GM06990 (cell line): ENCODE measurements at regions not wholly inside any gene's neighbourhood (a gene's known extent, or its start where the extent isn't known, plus 50 kb on each side); places are given as distances from the start of the nearest gene placed in this dataset.

ENCODE experiments used
- DNase-seq: peaks from one replicate; pipeline ENCODE4 v3.0.0-alpha.2; 2011; ENCODE audit not compliant: insufficient read length; ENCODE audit errors: extremely low read depth
- H3K27me3 ChIP-seq: replicated peaks from 2 replicates; pipeline ENCODE4 v1.6.0; 2011; ENCODE audit warnings: low read length; ENCODE audit not compliant: control insufficient read depth, insufficient read depth
- H3K36me3 ChIP-seq: 2 replicates; pipeline ENCODE4 v1.5.1; 2011; ENCODE audit warnings: low read length; ENCODE audit not compliant: control insufficient read depth, insufficient read depth
- H3K4me3 ChIP-seq: replicated peaks from 2 replicates; pipeline ENCODE4 v1.5.1; 2011; ENCODE audit warnings: low read depth, mild to moderate bottlenecking, control low read depth, low read length
- CTCF ChIP-seq: IDR thresholded peaks from 2 replicates; pipeline ENCODE4 v1.5.1; 2011; ENCODE audit warnings: low read length, control low read depth, mild to moderate bottlenecking, inconsistent platforms; ENCODE audit not compliant: insufficient read depth, poor library complexity, severe bottlenecking

DNA sequence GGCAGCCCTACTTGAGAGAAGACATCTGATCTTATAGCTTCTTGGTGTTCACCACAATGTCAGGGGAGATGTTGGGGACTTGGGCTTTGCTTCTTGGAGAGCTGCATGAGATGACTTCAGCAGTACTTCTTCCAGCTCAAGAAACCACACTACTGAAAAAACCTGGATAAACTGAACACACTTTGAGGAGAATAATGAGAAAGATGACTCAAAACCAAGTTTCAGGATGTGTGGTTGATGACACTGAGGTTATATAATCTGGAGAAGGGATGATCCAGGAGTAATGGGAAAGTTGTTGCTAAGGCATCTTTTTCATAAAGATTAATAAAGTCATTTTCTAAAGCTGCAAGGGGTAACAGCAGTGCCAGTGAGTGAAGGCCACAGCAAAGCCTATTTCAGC lies 58.4 kb upstream of the PNPLA4 start:
- no peaks in the 10 kb centered on the region for H3K27me3 ChIP-seq
- no peak for TF ChIP-seq CTCF
- no peaks in the 10 kb centered on the region for H3K36me3 ChIP-seq
- H3K4me3 ChIP-seq, result no peak overlapping the region
- DNase-seq, result no peak

- Histone ChIP-seq H3K4me3 (no peak overlapping the region), H3K27me3 (no peaks in the 10 kb centered on the region), H3K36me3 (no peaks in the 10 kb centered on the region)
- no peak for DNase-seq
- TF ChIP-seq CTCF, result no peak
These were observed 56.4 kb upstream of the PNPLA4 start for GRCh38 chrX:7983581-7983980.
